ENCODE measurements at regions not wholly inside any gene's neighbourhood (a gene's known extent, or its start where the extent isn't known, plus 50 kb on each side); places are given as distances from the start of the nearest gene placed in this dataset.

DNA sequence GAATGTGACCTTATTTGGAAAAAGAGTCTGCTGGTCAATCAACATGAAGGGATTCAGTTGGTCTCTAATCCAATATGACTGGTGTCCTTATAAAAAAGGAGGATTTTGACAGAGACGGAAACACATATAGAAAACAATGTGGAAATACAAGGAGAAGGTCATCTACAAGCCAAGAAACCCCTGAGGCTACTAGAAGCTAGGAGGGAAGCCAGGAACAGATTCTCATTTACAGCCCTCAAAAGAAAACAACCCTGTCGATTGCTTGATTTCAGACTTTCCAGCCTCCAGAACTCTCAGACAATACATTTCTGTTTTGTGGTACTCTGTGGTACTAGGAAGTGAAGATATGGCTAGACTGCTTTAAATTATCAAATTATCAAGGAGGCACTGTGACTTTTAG is 162.9 kb upstream of the IGF1R start:
- intact Hi-C loops (cut with DNase I) = no loop called here
- TF ChIP-seq, protein P1, sequence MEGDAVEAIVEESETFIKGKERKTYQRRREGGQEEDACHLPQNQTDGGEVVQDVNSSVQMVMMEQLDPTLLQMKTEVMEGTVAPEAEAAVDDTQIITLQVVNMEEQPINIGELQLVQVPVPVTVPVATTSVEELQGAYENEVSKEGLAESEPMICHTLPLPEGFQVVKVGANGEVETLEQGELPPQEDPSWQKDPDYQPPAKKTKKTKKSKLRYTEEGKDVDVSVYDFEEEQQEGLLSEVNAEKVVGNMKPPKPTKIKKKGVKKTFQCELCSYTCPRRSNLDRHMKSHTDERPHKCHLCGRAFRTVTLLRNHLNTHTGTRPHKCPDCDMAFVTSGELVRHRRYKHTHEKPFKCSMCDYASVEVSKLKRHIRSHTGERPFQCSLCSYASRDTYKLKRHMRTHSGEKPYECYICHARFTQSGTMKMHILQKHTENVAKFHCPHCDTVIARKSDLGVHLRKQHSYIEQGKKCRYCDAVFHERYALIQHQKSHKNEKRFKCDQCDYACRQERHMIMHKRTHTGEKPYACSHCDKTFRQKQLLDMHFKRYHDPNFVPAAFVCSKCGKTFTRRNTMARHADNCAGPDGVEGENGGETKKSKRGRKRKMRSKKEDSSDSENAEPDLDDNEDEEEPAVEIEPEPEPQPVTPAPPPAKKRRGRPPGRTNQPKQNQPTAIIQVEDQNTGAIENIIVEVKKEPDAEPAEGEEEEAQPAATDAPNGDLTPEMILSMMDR (IDR thresholded peaks at IDR 0.05) = no peak
- Histone ChIP-seq H3K27ac (no peak overlapping the region), H3K4me3 (no peak overlapping the region), H3K4me1 (no peaks in the 10 kb centered on the region), H3K9me3 (no peaks in the 10 kb centered on the region), H3K27me3 (no peaks in the 10 kb centered on the region), H3K36me3 (no peaks in the 10 kb centered on the region)
- no peak for ATAC-seq
- 74 to 80% methylated on average over 2 of the region's 2 CpGs for WGBS, 2 donors
- no peak for FAIRE-seq
- DNase-seq = no peak

DNA sequence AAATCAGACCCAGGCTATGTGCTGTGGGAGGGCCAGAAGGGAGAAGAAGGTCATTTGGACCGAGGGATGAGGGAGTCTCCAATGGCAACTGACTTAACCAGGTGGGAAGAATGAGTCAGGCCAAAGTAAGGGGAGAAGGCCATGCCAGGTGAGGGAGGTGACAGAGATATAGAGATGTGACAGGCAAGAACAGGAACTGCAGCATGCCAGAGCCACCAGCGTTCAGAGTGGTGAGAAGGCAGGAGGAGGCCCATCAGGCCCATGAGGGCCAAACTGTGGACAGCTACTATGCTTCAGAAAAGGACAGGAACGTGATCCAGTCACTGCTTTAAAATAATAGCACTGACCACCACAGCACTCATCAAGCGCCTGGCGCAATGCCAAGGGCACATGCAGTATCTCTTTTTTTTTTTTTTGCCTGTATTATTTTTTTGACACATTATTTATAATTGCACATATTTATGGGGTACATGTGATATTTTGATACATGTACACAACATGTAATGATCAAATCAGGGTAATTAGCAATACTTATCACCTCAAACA is 154.3 kb upstream of the IGF1R start:
- Histone ChIP-seq H3K4me3 (no peak overlapping the region), H3K9me3 (no peaks in the 10 kb centered on the region), H3K4me1 (no peaks in the 10 kb centered on the region), H3K36me3 (no peaks in the 10 kb centered on the region), H3K27ac (no peak overlapping the region), H3K27me3 (no peaks in the 10 kb centered on the region)
- DNase-seq = no peak
- FAIRE-seq = no peak
- WGBS, 2 donors = 71 to 83% methylated on average over 5 of the region's 5 CpGs
- intact Hi-C loops (cut with DNase I) = no loop called here
- no peak for ATAC-seq
- TF ChIP-seq, protein P1 (IDR thresholded peaks at IDR 0.05) = no peak

DNA sequence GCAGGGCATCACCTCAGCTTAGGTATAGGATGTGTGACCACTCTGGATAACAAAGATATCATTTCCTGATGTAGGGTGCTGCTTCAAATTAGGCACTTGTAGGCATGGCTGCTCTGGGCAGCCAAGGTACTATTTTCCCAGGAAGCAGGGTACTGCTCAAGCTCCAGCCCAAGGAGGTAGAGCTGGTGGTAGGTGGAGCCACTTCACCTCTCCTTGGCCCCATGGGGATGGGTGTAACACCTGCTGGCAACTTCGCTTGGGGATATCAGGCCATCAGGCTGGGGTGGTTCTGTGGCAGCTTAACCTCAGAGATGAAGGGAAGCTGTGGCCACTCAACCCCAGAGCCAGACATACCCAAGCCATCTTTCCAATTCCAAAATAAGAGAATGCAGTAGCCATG is 147.1 kb upstream of the IGF1R start:
- 86 to 93% methylated on average over 1 of the region's 1 CpG for WGBS, 2 donors
- no peak for ATAC-seq
- DNase-seq = no peak

DNA sequence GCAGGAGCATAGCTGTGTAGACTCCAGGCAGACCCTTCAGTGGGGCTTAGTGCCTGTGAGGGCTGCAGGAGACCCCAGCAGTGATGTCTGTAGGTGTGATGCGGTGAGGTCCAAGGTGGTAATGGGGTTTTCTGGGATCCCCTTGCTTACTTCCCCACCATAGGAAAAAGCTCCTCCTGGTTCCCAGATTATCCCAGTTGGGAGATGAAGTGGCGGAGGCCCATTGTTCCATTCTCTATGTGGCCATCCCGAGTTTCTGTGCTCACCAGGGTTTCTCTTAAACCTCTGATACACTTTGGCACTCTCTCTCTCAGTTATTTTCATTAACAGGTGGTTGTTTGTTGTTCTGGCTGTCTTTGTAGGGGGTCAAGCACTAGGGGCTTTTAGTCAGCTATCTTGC is 146.7 kb upstream of the IGF1R start:
- TF ChIP-seq, protein P1 (IDR thresholded peaks at IDR 0.05) = no peak
- Histone ChIP-seq H3K9me3 (no peaks in the 10 kb centered on the region), H3K4me3 (no peak overlapping the region), H3K4me1 (no peaks in the 10 kb centered on the region), H3K27me3 (no peaks in the 10 kb centered on the region), H3K36me3 (no peaks in the 10 kb centered on the region), H3K27ac (no peak overlapping the region)
- no peak for ATAC-seq
- intact Hi-C loops (cut with DNase I) = no loop called here
- FAIRE-seq = no peak
- WGBS, 2 donors = 78 to 80% methylated on average over 3 of the region's 3 CpGs
- DNase-seq = no peak

More for the DNA sequence above, 147.1 kb upstream of the IGF1R start:
- TF ChIP-seq, protein P1 (IDR thresholded peaks at IDR 0.05) = no peak
- FAIRE-seq = no peak
- Histone ChIP-seq H3K27me3 (no peaks in the 10 kb centered on the region), H3K4me3 (no peak overlapping the region), H3K36me3 (no peaks in the 10 kb centered on the region), H3K9me3 (no peaks in the 10 kb centered on the region), H3K4me1 (no peaks in the 10 kb centered on the region), H3K27ac (no peak overlapping the region)
- intact Hi-C loops (cut with DNase I) = no loop called here

DNA sequence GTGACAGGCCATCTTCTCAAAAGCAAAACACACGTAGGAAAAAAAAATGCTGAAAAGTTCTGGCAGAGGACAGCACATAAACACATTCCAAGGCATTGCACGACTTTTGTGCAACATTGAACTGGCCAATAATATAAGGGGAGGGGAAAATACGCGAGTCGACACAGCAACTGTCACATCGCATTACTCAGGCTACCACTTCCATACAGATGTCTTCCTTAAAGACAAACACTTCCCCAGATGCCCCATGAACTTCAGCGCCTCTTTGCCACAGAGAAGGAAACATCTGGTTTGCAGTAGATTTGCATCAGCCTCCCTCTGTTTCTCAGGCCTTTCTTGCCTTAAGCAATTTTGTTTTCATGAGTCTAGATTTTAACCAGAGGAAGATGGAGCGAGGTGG is 144.4 kb upstream of the IGF1R start:
- H3K4me3 ChIP-seq = no peak overlapping the region
- TF ChIP-seq, protein P1 (IDR thresholded peaks at IDR 0.05) = no peak
- FAIRE-seq = no peak
- H3K27me3 ChIP-seq = no peaks in the 10 kb centered on the region
- DNase-seq = no peak
- no peaks in the 10 kb centered on the region for H3K4me1 ChIP-seq
- intact Hi-C loops (cut with DNase I) = no loop called here
- ATAC-seq = peak in 1 of 4 donors; percentile 25
- H3K36me3 ChIP-seq = no peaks in the 10 kb centered on the region
- no peaks in the 10 kb centered on the region for H3K9me3 ChIP-seq
- no peak overlapping the region for H3K27ac ChIP-seq
- WGBS, 2 donors = 59 to 60% methylated on average over 8 of the region's 8 CpGs
